Astrocyte of the cerebellum (primary cell): ENCODE measurements at regions not wholly inside any gene's neighbourhood (a gene's known extent, or its start where the extent isn't known, plus 50 kb on each side); places are given as distances from the start of the nearest gene placed in this dataset.
A peak's percentile ranks its signal among the peaks of the same experiment; 100 is the strongest.

ENCODE experiments used
- DNase-seq: peaks from one replicate; pipeline ENCODE4 v3.0.0-alpha.2; 2011; ENCODE audit warnings: low read depth
- H3K4me3 ChIP-seq: 2 replicates; pipeline ENCODE4 v1.5.1; 2011; ENCODE audit warnings: mild to moderate bottlenecking, low read depth, low read length, moderate library complexity
- in situ Hi-C: cut with HindIII; loops from 2 replicates; pipeline ENCODE4 v1.10.0; 2017; ENCODE audit warnings: low sequenced_read_pairs
- TF ChIP-seq, protein P1 (sequence below): IDR thresholded peaks from 2 replicates; pipeline ENCODE4 v1.5.1; 2012; ENCODE audit warnings: low read length, low read depth, moderate library complexity, mild to moderate bottlenecking; ENCODE audit errors: missing control alignments

DNA sequence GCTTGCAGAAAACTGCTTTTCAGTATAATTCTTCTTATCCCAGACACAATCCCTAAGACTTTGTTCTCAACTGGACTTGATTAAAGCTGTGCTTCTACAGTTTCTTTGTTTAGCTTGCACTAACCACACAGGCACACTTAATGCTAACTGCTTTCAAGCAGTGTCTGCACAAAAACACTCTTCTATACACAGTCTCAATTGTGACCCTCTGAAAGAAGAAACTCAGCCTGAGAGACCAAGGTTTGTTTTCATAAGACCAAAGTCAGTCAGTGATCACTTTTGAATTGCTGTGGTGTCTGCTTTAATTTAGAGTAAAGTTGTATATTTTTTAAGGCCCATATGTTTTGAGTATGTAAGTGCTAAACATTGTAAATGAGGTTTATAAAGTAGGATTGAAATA lies 431.2 kb downstream of the KCTD12 start:
- TF ChIP-seq, protein P1, sequence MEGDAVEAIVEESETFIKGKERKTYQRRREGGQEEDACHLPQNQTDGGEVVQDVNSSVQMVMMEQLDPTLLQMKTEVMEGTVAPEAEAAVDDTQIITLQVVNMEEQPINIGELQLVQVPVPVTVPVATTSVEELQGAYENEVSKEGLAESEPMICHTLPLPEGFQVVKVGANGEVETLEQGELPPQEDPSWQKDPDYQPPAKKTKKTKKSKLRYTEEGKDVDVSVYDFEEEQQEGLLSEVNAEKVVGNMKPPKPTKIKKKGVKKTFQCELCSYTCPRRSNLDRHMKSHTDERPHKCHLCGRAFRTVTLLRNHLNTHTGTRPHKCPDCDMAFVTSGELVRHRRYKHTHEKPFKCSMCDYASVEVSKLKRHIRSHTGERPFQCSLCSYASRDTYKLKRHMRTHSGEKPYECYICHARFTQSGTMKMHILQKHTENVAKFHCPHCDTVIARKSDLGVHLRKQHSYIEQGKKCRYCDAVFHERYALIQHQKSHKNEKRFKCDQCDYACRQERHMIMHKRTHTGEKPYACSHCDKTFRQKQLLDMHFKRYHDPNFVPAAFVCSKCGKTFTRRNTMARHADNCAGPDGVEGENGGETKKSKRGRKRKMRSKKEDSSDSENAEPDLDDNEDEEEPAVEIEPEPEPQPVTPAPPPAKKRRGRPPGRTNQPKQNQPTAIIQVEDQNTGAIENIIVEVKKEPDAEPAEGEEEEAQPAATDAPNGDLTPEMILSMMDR = no peak
- in situ Hi-C loops = no loop called here
- no peak overlapping the region for H3K4me3 ChIP-seq
- DNase-seq = no peak

DNA sequence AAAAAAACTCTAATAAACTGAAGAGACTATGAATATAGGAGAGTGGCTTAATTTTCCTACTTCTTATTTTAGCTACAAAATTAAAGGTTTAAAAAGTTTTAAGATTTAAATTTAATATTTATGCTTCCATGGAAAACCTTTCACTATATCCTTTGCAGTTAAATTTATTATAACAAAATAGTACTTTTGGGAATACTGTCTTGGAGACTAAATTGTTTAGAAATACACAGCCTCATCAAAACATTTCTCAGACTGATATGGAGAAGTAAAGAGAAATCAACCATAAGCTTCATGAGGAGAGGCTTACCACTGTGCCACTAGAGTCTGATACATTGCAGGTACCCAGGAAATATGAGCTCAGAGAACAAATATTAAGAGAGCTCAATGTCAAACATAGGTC lies 436.5 kb downstream of the KCTD12 start:
- TF ChIP-seq, protein P1 = no peak
- in situ Hi-C loops = no loop called here
- H3K4me3 ChIP-seq = no peak overlapping the region
- DNase-seq = no peak

DNA sequence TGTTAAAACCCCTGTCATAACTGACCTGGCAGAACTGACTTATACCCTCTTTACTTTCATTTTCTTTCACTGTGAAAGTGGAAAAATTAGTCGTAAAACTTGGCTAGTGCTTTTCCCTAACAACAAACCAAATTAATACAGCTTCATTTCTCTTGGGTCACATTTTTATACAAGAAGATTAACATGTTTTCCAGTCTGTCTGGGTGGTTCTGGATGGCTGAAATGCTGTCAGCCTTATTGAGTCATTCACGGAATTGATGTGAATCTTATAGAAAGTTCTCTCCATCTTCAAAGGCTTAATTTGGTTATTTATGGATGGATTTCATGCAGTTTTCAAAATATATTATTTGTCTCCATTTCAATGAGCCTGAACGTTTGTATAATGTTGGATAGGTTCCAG lies 440.0 kb downstream of the KCTD12 start:
- H3K4me3 ChIP-seq = no peak overlapping the region
- in situ Hi-C loops = no loop called here
- no peak for DNase-seq
- TF ChIP-seq, protein P1 = no peak

DNA sequence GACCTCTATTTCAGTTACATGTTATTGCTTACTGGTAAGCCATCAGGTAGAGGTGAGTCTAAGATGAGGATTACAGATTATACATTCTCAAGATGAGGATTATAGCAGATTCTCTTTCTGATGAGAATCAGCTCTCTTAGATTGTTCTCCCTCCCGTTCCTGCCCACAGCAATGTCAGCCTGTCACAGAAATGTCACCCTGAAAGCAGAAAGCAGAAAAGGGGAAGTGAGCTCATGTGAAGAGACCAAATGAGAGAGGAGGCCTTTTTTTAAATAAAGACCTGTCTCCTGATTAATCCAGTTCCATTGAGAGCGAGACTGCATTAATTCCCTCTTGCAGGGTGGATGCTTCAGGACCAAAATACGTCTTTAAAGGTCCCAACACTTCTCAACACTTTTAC lies 445.6 kb downstream of the KCTD12 start:
- no peak for DNase-seq
- H3K4me3 ChIP-seq = no peak overlapping the region
- TF ChIP-seq, protein P1 = no peak
- in situ Hi-C loops = no loop called here

DNA sequence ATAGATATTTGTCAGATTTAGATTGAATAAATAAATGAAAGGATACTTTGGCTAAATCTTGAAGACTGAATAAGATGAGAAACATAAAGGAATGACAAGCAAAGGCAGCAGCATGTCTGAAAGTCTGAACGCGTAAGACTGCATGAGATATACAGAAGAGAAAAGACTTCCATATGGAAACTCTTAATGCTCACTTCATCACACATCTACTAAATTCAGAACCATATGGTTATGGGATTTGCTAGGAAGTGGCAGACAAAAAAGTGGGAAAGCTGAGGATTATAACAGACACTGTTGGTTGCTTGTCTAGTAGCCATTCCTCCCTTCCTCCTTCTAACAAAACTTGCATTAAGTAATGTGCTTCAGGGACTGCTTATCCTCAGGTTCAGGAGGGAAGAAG lies 446.7 kb downstream of the KCTD12 start:
- TF ChIP-seq, protein P1 = no peak
- DNase-seq = no peak
- in situ Hi-C loops = no loop called here
- no peak overlapping the region for H3K4me3 ChIP-seq

DNA sequence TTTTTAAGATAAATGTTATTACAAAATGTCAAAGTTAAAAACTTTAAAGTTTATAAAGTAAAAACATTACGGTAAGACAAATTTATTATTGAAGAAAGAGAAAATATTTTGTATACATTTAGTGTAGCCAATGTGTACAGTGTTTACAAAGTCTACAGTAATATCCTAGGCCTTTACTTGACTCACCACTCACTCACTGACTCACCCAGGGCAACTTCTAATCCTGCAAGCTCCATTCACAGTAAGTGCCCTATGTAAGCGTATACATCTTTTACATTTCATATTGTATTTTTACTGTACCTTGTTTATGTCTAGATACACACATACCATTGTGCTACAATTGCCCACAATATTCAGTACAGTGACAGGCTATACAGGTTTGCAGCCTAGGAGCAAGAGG lies 448.2 kb downstream of the KCTD12 start:
- TF ChIP-seq, protein P1 = no peak

DNA sequence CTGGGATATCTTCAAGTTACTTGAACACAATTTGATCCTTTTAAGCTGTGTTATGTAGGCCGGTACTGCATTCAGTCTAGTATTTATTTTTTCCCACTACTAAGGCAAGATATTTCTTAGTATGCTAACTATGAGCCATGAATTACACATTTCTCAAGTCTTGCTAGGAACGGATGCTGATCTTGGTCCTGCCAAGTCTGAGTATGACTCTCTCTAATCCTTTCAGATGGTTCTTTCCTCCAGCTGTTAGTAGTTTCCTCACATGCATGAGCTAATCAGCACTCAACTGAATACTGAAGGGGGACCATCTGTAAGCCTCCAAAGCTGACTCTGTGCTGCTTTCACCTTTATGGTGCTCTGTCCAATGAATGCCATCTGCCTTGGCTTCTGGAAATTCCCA lies 460.3 kb downstream of the KCTD12 start:
- DNase-seq = peak; percentile 58
- TF ChIP-seq, protein P1 = no peak

More for the DNA sequence above, 448.2 kb downstream of the KCTD12 start:
- no peak overlapping the region for H3K4me3 ChIP-seq
- in situ Hi-C loops = no loop called here
- DNase-seq = no peak

More for the DNA sequence above, 460.3 kb downstream of the KCTD12 start:
- in situ Hi-C loops = no loop called here
- no peak overlapping the region for H3K4me3 ChIP-seq
